ENCODE measurements at regions not wholly inside any gene's neighbourhood (a gene's known extent, or its start where the extent isn't known, plus 50 kb on each side); places are given as distances from the start of the nearest gene placed in this dataset.

- Histone ChIP-seq H3K4me1 (replicated peaks) (no peaks in the 10 kb centered on the region), H3K36me3 (no peaks in the 10 kb centered on the region), H3K27me3 (replicated peaks; ENCODE audit: insufficient read depth) (no peaks in the 10 kb centered on the region), H3K9me3 (no peaks in the 10 kb centered on the region), H3K4me3 (no peak overlapping the region), H3K27ac (no peak overlapping the region)
- no peak for TF ChIP-seq CTCF (IDR thresholded peaks at IDR 0.05)
- no peak for TF ChIP-seq POLR2A (IDR thresholded peaks at IDR 0.05)
- TF ChIP-seq POLR2AphosphoS5 (IDR thresholded peaks at IDR 0.05), result no peak
- intact Hi-C loops (cut with DNase I), result no loop called here
- 95% methylated on average over 2 of the region's 2 CpGs for WGBS
- no peak for DNase-seq (ENCODE audit: low spot score)
Observed at GRCh38 chr5:8884029-8884428, 661.8 kb downstream of the SEMA5A start.

- TF ChIP-seq POLR2AphosphoS5 (IDR thresholded peaks at IDR 0.05) (no peak), POLR2A (IDR thresholded peaks at IDR 0.05) (no peak), CTCF (IDR thresholded peaks at IDR 0.05) (no peak)
- H3K27me3 ChIP-seq (replicated peaks; ENCODE audit: insufficient read depth), result no peaks in the 10 kb centered on the region
- no peak for DNase-seq (ENCODE audit: low spot score)
- no peaks in the 10 kb centered on the region for H3K9me3 ChIP-seq
- intact Hi-C loops (cut with DNase I), result no loop called here
- WGBS, result 83% methylated on average over 3 of the region's 3 CpGs
- no peaks in the 10 kb centered on the region for H3K4me1 ChIP-seq (replicated peaks)
- no peak overlapping the region for H3K4me3 ChIP-seq
- H3K27ac ChIP-seq, result no peak overlapping the region
- no peaks in the 10 kb centered on the region for H3K36me3 ChIP-seq
Observed at GRCh38 chr5:8892926-8893325, 652.9 kb downstream of the SEMA5A start.

GRCh38 chr5:8894031-8894430 is 651.8 kb downstream of the SEMA5A start:
- WGBS, result 37% methylated on average over 3 of the region's 3 CpGs

GRCh38 chr5:8895062-8895461 is 650.8 kb downstream of the SEMA5A start:
- H3K4me1 ChIP-seq (replicated peaks), result no peaks in the 10 kb centered on the region
- H3K27ac ChIP-seq, result no peak overlapping the region
- no peaks in the 10 kb centered on the region for H3K36me3 ChIP-seq
- no peak for TF ChIP-seq POLR2AphosphoS5 (IDR thresholded peaks at IDR 0.05)
- TF ChIP-seq CTCF (IDR thresholded peaks at IDR 0.05), result no peak
- no peak overlapping the region for H3K4me3 ChIP-seq
- intact Hi-C loops (cut with DNase I), result no loop called here
- no peak for DNase-seq (ENCODE audit: low spot score)
- 98% methylated on average over 4 of the region's 4 CpGs for WGBS
- H3K9me3 ChIP-seq, result no peaks in the 10 kb centered on the region
- H3K27me3 ChIP-seq (replicated peaks; ENCODE audit: insufficient read depth), result no peaks in the 10 kb centered on the region

More at GRCh38 chr5:8894031-8894430, 651.8 kb downstream of the SEMA5A start:
- Histone ChIP-seq H3K4me3 (no peak overlapping the region), H3K27me3 (replicated peaks; ENCODE audit: insufficient read depth) (no peaks in the 10 kb centered on the region), H3K36me3 (no peaks in the 10 kb centered on the region), H3K4me1 (replicated peaks) (no peaks in the 10 kb centered on the region), H3K27ac (no peak overlapping the region), H3K9me3 (no peaks in the 10 kb centered on the region)
- intact Hi-C loops (cut with DNase I), result no loop called here
- no peak for DNase-seq (ENCODE audit: low spot score)
- TF ChIP-seq POLR2A (IDR thresholded peaks at IDR 0.05) (no peak), CTCF (IDR thresholded peaks at IDR 0.05) (no peak), POLR2AphosphoS5 (IDR thresholded peaks at IDR 0.05) (no peak)

- TF ChIP-seq CTCF (IDR thresholded peaks at IDR 0.05) (no peak), POLR2A (IDR thresholded peaks at IDR 0.05) (no peak), POLR2AphosphoS5 (IDR thresholded peaks at IDR 0.05) (no peak)
- DNase-seq (ENCODE audit: low spot score), result no peak
- Histone ChIP-seq H3K36me3 (no peaks in the 10 kb centered on the region), H3K9me3 (no peaks in the 10 kb centered on the region), H3K4me3 (no peak overlapping the region), H3K27ac (no peak overlapping the region), H3K4me1 (replicated peaks) (no peaks in the 10 kb centered on the region), H3K27me3 (replicated peaks; ENCODE audit: insufficient read depth) (no peaks in the 10 kb centered on the region)
- intact Hi-C loops (cut with DNase I), result no loop called here
- WGBS, result 68% methylated on average over 1 of the region's 1 CpG
Observed at GRCh38 chr5:8895599-8895998, 650.3 kb downstream of the SEMA5A start.
